H1 (cell line): ENCODE measurements at regions not wholly inside any gene's neighbourhood (a gene's known extent, or its start where the extent isn't known, plus 50 kb on each side); places are given as distances from the start of the nearest gene placed in this dataset.

ENCODE experiments used
- CTCF ChIA-PET: fragments of 300-600 bp; sonication (Branson Sonifier 250); formaldehyde crosslinking; loops from one replicate; lab custom pipeline; 2021; ENCODE audit not compliant: partially characterized antibody; lab: Charles Lee
- POLR2A ChIA-PET: fragments of 300-600 bp; sonication (Branson Sonifier 250); formaldehyde crosslinking; loops from one replicate; lab custom pipeline; 2021; ENCODE audit warnings: inconsistent platforms; ENCODE audit not compliant: partially characterized antibody; lab: Charles Lee
- DNase-seq, 2 experiments: peaks; one replicate each; pipeline versions ENCODE4 v3.0.0 to v3.0.0-alpha.2; 2010 to 2022; ENCODE audit warnings: low spot score in 2 of 2, low read depth in 1 of 2, mixed read lengths in 1 of 2
- FAIRE-seq: peaks from 2 replicates; lab custom pipeline; 2011; peaks lifted over from hg19 to GRCh38; lab: Jason Lieb, UNC
- H2AFZ ChIP-seq: 2 replicates; pipeline ENCODE4 v1.8.1; 2012; ENCODE audit warnings: low read length, inconsistent platforms
- H2AK5ac ChIP-seq: 2 replicates; pipeline ENCODE4 v1.6.1; 2013; ENCODE audit warnings: low read depth, low read length
- H2BK120ac ChIP-seq: replicated peaks from 2 replicates; pipeline ENCODE3; 2013; ENCODE audit warnings: low read depth, low read length, inconsistent platforms
- H2BK12ac ChIP-seq: 2 replicates; pipeline ENCODE4 v1.6.1; 2013; ENCODE audit warnings: low read depth, low read length
- H2BK15ac ChIP-seq: 2 replicates; pipeline ENCODE4 v1.6.1; 2013; ENCODE audit warnings: low read length
- H2BK20ac ChIP-seq: 2 replicates; pipeline ENCODE4 v1.6.1; 2013; ENCODE audit warnings: low read length
- H2BK5ac ChIP-seq: 2 replicates; pipeline ENCODE4 v1.6.1; 2013; ENCODE audit warnings: low read depth, low read length
- H3K14ac ChIP-seq: 2 replicates; pipeline ENCODE4 v1.6.1; 2013; ENCODE audit warnings: inconsistent platforms; ENCODE audit not compliant: insufficient read length
- H3K18ac ChIP-seq: 2 replicates; pipeline ENCODE4 v1.6.1; 2013; ENCODE audit warnings: low read length; ENCODE audit errors: extremely low read depth
- H3K23ac ChIP-seq: 2 replicates; pipeline ENCODE4 v1.6.1; 2013; ENCODE audit warnings: inconsistent platforms; ENCODE audit not compliant: insufficient read length
- H3K23me2 ChIP-seq: 2 replicates; pipeline ENCODE4 v1.6.1; 2013; ENCODE audit warnings: low read depth, low read length
- H3K27ac ChIP-seq: 2 replicates; pipeline ENCODE4 v1.6.1; 2011; ENCODE audit warnings: low read depth, low read length, inconsistent platforms
- H3K27me3 ChIP-seq, 4 experiments: replicated peaks in 1 of 4; 1 replicate in 1 of 4; 2 replicates in 3 of 4; pipeline versions ENCODE4 v1.6.1 to v1.8.1; 2011 to 2013; ENCODE audit warnings: low read length in 3 of 4, mild to moderate bottlenecking in 3 of 4, inconsistent platforms in 2 of 4, mixed read lengths in 2 of 4, moderate library complexity in 1 of 4; ENCODE audit not compliant: control insufficient read depth in 3 of 4, insufficient read depth in 3 of 4; ENCODE audit errors: extremely low read depth in 1 of 4
- H3K36me3 ChIP-seq, 4 experiments: 2 replicates each; pipeline versions ENCODE4 v1.6.1 to v1.8.1; 2011 to 2013; ENCODE audit warnings: mild to moderate bottlenecking in 4 of 4, low read length in 3 of 4, moderate library complexity in 2 of 4, control low read depth in 1 of 4, inconsistent platforms in 1 of 4; ENCODE audit not compliant: insufficient read depth in 4 of 4, control insufficient read depth in 2 of 4
- H3K4ac ChIP-seq: replicated peaks from 2 replicates; pipeline ENCODE3; 2013; ENCODE audit warnings: low read length, low read depth, mixed read lengths, inconsistent platforms; ENCODE audit not compliant: insufficient read length
- H3K4me1 ChIP-seq, 4 experiments: replicated peaks in 1 of 4; 1 replicate in 1 of 4; 2 replicates in 3 of 4; pipeline versions ENCODE4 v1.6.1 to v1.8.1; 2011 to 2013; ENCODE audit warnings: low read length in 3 of 4, inconsistent platforms in 2 of 4, mixed read lengths in 1 of 4; ENCODE audit not compliant: insufficient read depth in 4 of 4, control insufficient read depth in 3 of 4
- H3K4me2 ChIP-seq, 2 experiments: 2 replicates each; pipeline versions ENCODE4 v1.6.1 to v1.8.1; 2011 to 2013; ENCODE audit warnings: low read depth in 2 of 2, low read length in 2 of 2, control low read depth in 1 of 2, inconsistent platforms in 1 of 2, mild to moderate bottlenecking in 1 of 2; ENCODE audit not compliant: insufficient read depth in 1 of 2
- H3K4me3 ChIP-seq, 4 experiments: fragments of 200-600, 300-600 bp in 1 of 4; sonication (generic), shearing (Covaris generic), sonication (Bioruptor Twin) in 1 of 4; 2 replicates each; pipeline versions ENCODE4 v1.5.1 to v1.8.1; 2011 to 2016; ENCODE audit warnings: low read length in 4 of 4, low read depth in 3 of 4, control low read depth in 2 of 4, inconsistent platforms in 2 of 4, mild to moderate bottlenecking in 2 of 4, mixed read lengths in 1 of 4, moderate library complexity in 1 of 4; ENCODE audit not compliant: insufficient read depth in 2 of 4; ENCODE audit errors: extremely low read depth in 1 of 4
- H3K56ac ChIP-seq: replicated peaks from 2 replicates; pipeline ENCODE3; 2013; ENCODE audit warnings: low read depth, mild to moderate bottlenecking, mixed read lengths, low read length, inconsistent platforms; ENCODE audit not compliant: insufficient read length
- H3K79me1 ChIP-seq: 2 replicates; pipeline ENCODE4 v1.6.1; 2013; ENCODE audit warnings: low read depth, low read length, control low read depth
- H3K79me2 ChIP-seq, 2 experiments: 2 replicates each; pipeline versions ENCODE4 v1.6.1 to v1.8.1; 2012 to 2013; ENCODE audit warnings: low read length in 2 of 2, mild to moderate bottlenecking in 2 of 2, inconsistent platforms in 1 of 2; ENCODE audit not compliant: insufficient read depth in 2 of 2, control insufficient read depth in 1 of 2
- H3K9ac ChIP-seq, 4 experiments: replicated peaks in 1 of 4; 1 replicate in 1 of 4; 2 replicates in 3 of 4; pipeline versions ENCODE4 v1.6.1 to v1.8.1; 2011 to 2013; ENCODE audit warnings: low read depth in 3 of 4, low read length in 3 of 4, control low read depth in 2 of 4, mild to moderate bottlenecking in 2 of 4, moderate library complexity in 2 of 4, inconsistent platforms in 1 of 4; ENCODE audit errors: extremely low read depth in 1 of 4
- H3K9me3 ChIP-seq, 2 experiments: 2 replicates each; pipeline versions ENCODE4 v1.6.1 to v1.8.1; 2012 to 2013; ENCODE audit warnings: mild to moderate bottlenecking in 2 of 2, moderate library complexity in 2 of 2, control low read depth in 1 of 2, inconsistent platforms in 1 of 2, low read depth in 1 of 2, low read length in 1 of 2, mixed read lengths in 1 of 2; ENCODE audit not compliant: insufficient read depth in 2 of 2
- H4K20me1 ChIP-seq, 2 experiments: replicated peaks in 1 of 2; 2 replicates each; pipeline versions ENCODE3 to v1.8.1; 2011 to 2013; ENCODE audit warnings: inconsistent platforms in 2 of 2, low read length in 2 of 2, mild to moderate bottlenecking in 1 of 2; ENCODE audit not compliant: insufficient read depth in 2 of 2, control insufficient read depth in 1 of 2
- H4K5ac ChIP-seq: 2 replicates; pipeline ENCODE4 v1.6.1; 2013; ENCODE audit warnings: low read length, low read depth, mixed read lengths, inconsistent platforms; ENCODE audit not compliant: insufficient read length
- H4K8ac ChIP-seq: 2 replicates; pipeline ENCODE4 v1.8.0; 2013; ENCODE audit warnings: mild to moderate bottlenecking, moderate library complexity, low read length, inconsistent platforms; ENCODE audit not compliant: insufficient read depth; ENCODE audit errors: extremely low read depth
- H4K91ac ChIP-seq: replicated peaks from 2 replicates; pipeline ENCODE3; 2013; ENCODE audit warnings: low read length, mixed read lengths, inconsistent platforms; ENCODE audit not compliant: insufficient read length
- ATF3 ChIP-seq: IDR thresholded peaks from 2 replicates; pipeline ENCODE4 v1.6.1; 2011; ENCODE audit warnings: low read depth, mild to moderate bottlenecking, low read length; ENCODE audit not compliant: insufficient read depth
- BACH1 ChIP-seq: IDR thresholded peaks from 2 replicates; pipeline ENCODE4 v1.6.1; 2012; ENCODE audit warnings: low read length, improper control_type of control experiment
- CHD1 ChIP-seq: IDR thresholded peaks from 2 replicates; pipeline ENCODE4 v1.6.1; 2012; ENCODE audit warnings: low read depth, low read length, improper control_type of control experiment
- CTBP2 ChIP-seq: IDR thresholded peaks from 2 replicates; pipeline ENCODE4 v1.7.0; 2011; ENCODE audit warnings: borderline replicate concordance, mild to moderate bottlenecking, moderate library complexity, mixed read lengths, low read length; ENCODE audit not compliant: insufficient read depth, insufficient read length
- POLR2A ChIP-seq, 2 experiments: IDR thresholded peaks; 1 replicate in 1 of 2; 2 replicates in 1 of 2; pipeline ENCODE4 v1.6.1; 2011; ENCODE audit warnings: low read depth in 2 of 2, low read length in 2 of 2, mild to moderate bottlenecking in 2 of 2; ENCODE audit errors: control extremely low read depth in 1 of 2
- RBBP5 ChIP-seq: IDR thresholded peaks from 2 replicates; pipeline ENCODE4 v1.7.1; 2012; ENCODE audit warnings: low read depth, mild to moderate bottlenecking, inconsistent platforms, low read length, moderate library complexity, borderline replicate concordance
- RNF2 ChIP-seq: fragments of 200-900, 300-1000 bp; sonication (generic); IDR thresholded peaks from 2 replicates; pipeline ENCODE4 v1.7.1; 2016; ENCODE audit warnings: borderline replicate concordance, low read depth, mild to moderate bottlenecking, antibody characterized with exemption, low read length; ENCODE audit not compliant: poor library complexity, severe bottlenecking; ENCODE audit errors: missing control alignments
- RXRA ChIP-seq: IDR thresholded peaks from 2 replicates; pipeline ENCODE4 v1.6.1; 2011; ENCODE audit warnings: low read depth, mild to moderate bottlenecking, low read length, moderate library complexity; ENCODE audit not compliant: insufficient read depth
- SUZ12 ChIP-seq: fragments of 200-600 bp; sonication (generic); IDR thresholded peaks from 2 replicates; pipeline ENCODE4 v1.6.1; 2012; ENCODE audit warnings: mild to moderate bottlenecking, inconsistent platforms, low read length, moderate library complexity, mixed read lengths
- TAF7 ChIP-seq: optimal IDR thresholded peaks from 2 replicates; pipeline ENCODE3; 2011; ENCODE audit warnings: low read depth, mild to moderate bottlenecking, inconsistent platforms, low read length, moderate library complexity, borderline replicate concordance
- WGBS, 2 experiments: shearing (Covaris generic) in 1 of 2; methylation state at CpG; one replicate each; pipeline versions ENCODE4 v1.1.6 to v1.1.7; 2013 to 2015; ENCODE audit warnings: low lambda C conversion rate in 2 of 2, mixed read lengths in 2 of 2, inconsistent platforms in 1 of 2, low coverage in 1 of 2, missing lambda C conversion rate in 1 of 2; ENCODE audit not compliant: insufficient replicate concordance in 2 of 2, insufficient coverage in 1 of 2, insufficient read length in 1 of 2; ENCODE audit errors: extremely low coverage in 1 of 2, missing lambda C conversion rate in 1 of 2; 5-methylcytosine and 5-hydroxymethylcytosine counted together

GRCh38 chr7:142594078-142594477 is 155.2 kb upstream of the PRSS1 start:
- Histone ChIP-seq H3K4ac (no peak overlapping the region), H4K5ac (no peak overlapping the region), H4K20me1 (no peaks in the 10 kb centered on the region), H3K4me3 (no peak overlapping the region), H3K36me3 (no peaks in the 10 kb centered on the region), H3K9ac (no peak overlapping the region), H4K91ac (no peak overlapping the region), H3K4me1 (no peaks in the 10 kb centered on the region), H3K14ac (no peak overlapping the region), H3K4me2 (no peak overlapping the region), H2BK15ac (no peak overlapping the region), H2BK20ac (no peak overlapping the region), H3K18ac (no peak overlapping the region), H2BK12ac (no peak overlapping the region), H3K23me2 (no peaks in the 10 kb centered on the region), H3K27me3 (no peaks in the 10 kb centered on the region), H3K9me3 (no peaks in the 10 kb centered on the region), H2AFZ (no peak overlapping the region), H4K8ac (no peak overlapping the region), H2AK5ac (no peak overlapping the region), H3K27ac (no peak overlapping the region), H2BK120ac (no peak overlapping the region), H3K79me1 (no peaks in the 10 kb centered on the region), H3K79me2 (no peaks in the 10 kb centered on the region), H3K56ac (no peak overlapping the region), H3K23ac (no peak overlapping the region), H2BK5ac (no peak overlapping the region)
- POLR2A ChIA-PET = no interaction called here
- CTCF ChIA-PET = interaction anchor here (0.6 to 2.2 kb wide), 10 partner anchors 9 to 109 kb away, joined by 3 to 13 read pairs (median 4); no protein-coding TSS in a partner anchor
- no peak for DNase-seq
- TF ChIP-seq BACH1 (no peak), CTBP2 (no peak), CHD1 (no peak), ATF3 (no peak), RNF2 (no peak), POLR2A (IDR thresholded peaks at IDR 0.05; ENCODE audit: control extremely low read depth in 1 of 2, low read depth in 2 of 2, low read length in 2 of 2) (no peak), SUZ12 (no peak), RBBP5 (no peak), RXRA (no peak), TAF7 (no peak)
- no peak for FAIRE-seq
- 75% methylated on average over 1 of the region's 1 CpG; no CpG with 5 or more reads in 1 of the 2 experiments for WGBS, 2 experiments
